OCI-LY7 (cell line): ENCODE measurements at regions not wholly inside any gene's neighbourhood (a gene's known extent, or its start where the extent isn't known, plus 50 kb on each side); places are given as distances from the start of the nearest gene placed in this dataset.

Source experiments
- EZH2phosphoT487 ChIP-seq: fragments of 200-600 bp; sonication (generic); IDR thresholded peaks from 2 replicates; pipeline ENCODE4 v1.6.1; 2018; ENCODE audit warnings: low read depth, borderline replicate concordance, mild to moderate bottlenecking, mixed run types, antibody characterized with exemption, low read length, moderate library complexity, mixed read lengths
- TF ChIP-seq, protein P1 (sequence below): fragments of 200-600 bp; sonication (generic); conservative IDR thresholded peaks from 2 replicates; pipeline ENCODE4 v1.5.1; 2014; ENCODE audit warnings: mild to moderate bottlenecking, antibody characterized with exemption, low read length, moderate library complexity, mixed read lengths

DNA sequence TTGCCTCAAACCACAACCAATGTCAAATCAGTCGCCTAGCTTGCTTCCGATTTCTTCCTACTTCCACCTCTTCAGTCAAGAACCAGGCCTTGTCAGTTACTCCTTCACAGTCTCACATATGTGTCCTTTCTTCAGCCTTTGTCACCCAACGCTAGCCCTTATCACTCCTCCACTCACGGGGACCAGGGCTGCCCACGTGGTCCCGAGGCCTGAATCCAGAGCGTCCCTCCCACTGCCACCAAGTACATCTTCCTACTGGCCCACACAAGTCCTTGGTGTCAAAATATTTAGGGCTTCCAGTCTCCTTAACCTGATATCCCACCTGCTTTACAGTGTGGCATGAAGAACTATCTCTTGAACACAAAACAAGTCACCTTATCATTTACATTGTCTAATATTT, 119.1 kb upstream of the SPRED2 start:
- TF ChIP-seq, protein P1, sequence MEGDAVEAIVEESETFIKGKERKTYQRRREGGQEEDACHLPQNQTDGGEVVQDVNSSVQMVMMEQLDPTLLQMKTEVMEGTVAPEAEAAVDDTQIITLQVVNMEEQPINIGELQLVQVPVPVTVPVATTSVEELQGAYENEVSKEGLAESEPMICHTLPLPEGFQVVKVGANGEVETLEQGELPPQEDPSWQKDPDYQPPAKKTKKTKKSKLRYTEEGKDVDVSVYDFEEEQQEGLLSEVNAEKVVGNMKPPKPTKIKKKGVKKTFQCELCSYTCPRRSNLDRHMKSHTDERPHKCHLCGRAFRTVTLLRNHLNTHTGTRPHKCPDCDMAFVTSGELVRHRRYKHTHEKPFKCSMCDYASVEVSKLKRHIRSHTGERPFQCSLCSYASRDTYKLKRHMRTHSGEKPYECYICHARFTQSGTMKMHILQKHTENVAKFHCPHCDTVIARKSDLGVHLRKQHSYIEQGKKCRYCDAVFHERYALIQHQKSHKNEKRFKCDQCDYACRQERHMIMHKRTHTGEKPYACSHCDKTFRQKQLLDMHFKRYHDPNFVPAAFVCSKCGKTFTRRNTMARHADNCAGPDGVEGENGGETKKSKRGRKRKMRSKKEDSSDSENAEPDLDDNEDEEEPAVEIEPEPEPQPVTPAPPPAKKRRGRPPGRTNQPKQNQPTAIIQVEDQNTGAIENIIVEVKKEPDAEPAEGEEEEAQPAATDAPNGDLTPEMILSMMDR = no peak
- no peak for TF ChIP-seq EZH2phosphoT487
